GM18508 (cell line): ENCODE measurements at regions not wholly inside any gene's neighbourhood (a gene's known extent, or its start where the extent isn't known, plus 50 kb on each side); places are given as distances from the start of the nearest gene placed in this dataset.

Experiments
- ATAC-seq: cut with Tn5 transposase; IDR thresholded peaks from one replicate; pipeline ENCODE4 v1.9.1; 2021; ENCODE audit warnings: moderate number of reproducible peaks; ENCODE audit not compliant: insufficient read depth, unreplicated experiment

- ATAC-seq = no peak
Observed at GRCh38 chr3:88632226-88632625, 475.2 kb upstream of the EPHA3 start.

GRCh38 chr3:88640581-88640980 lies 466.8 kb upstream of the EPHA3 start:
- ATAC-seq = no peak

GRCh38 chr3:88641033-88641604 lies 466.3 kb upstream of the EPHA3 start:
- ATAC-seq = no peak

- no peak for ATAC-seq
Observed at GRCh38 chr3:88657459-88657858, 450.0 kb upstream of the EPHA3 start.

- no peak for ATAC-seq
Observed at GRCh38 chr3:88661433-88661824, 446.0 kb upstream of the EPHA3 start.

- ATAC-seq = no peak
Observed at GRCh38 chr3:88668180-88668579, 439.2 kb upstream of the EPHA3 start.

GRCh38 chr3:88671573-88671972 lies 435.8 kb upstream of the EPHA3 start:
- ATAC-seq = no peak

- no peak for ATAC-seq
Observed at GRCh38 chr3:88677298-88677697, 430.1 kb upstream of the EPHA3 start.

GRCh38 chr3:88678747-88679146 lies 428.7 kb upstream of the EPHA3 start:
- no peak for ATAC-seq

GRCh38 chr3:88690287-88690686 lies 417.1 kb upstream of the EPHA3 start:
- no peak for ATAC-seq

GRCh38 chr3:88691081-88691480 lies 416.3 kb upstream of the EPHA3 start:
- ATAC-seq = no peak

- no peak for ATAC-seq
Observed at GRCh38 chr3:88703501-88704059, 403.8 kb upstream of the EPHA3 start.

- ATAC-seq = no peak
Observed at GRCh38 chr3:88704338-88704737, 403.1 kb upstream of the EPHA3 start.

- ATAC-seq = no peak
Observed at GRCh38 chr3:88707837-88708236, 399.6 kb upstream of the EPHA3 start.

- no peak for ATAC-seq
Observed at GRCh38 chr3:88712552-88712951, 394.9 kb upstream of the EPHA3 start.

GRCh38 chr3:88713233-88713691 lies 394.2 kb upstream of the EPHA3 start:
- ATAC-seq = no peak

GRCh38 chr3:88725440-88726165 lies 381.8 kb upstream of the EPHA3 start:
- ATAC-seq = no peak

GRCh38 chr3:88732186-88732585 lies 375.2 kb upstream of the EPHA3 start:
- no peak for ATAC-seq

- ATAC-seq = no peak
Observed at GRCh38 chr3:88742106-88742505, 365.3 kb upstream of the EPHA3 start.

GRCh38 chr3:88742674-88743507 lies 364.5 kb upstream of the EPHA3 start:
- no peak for ATAC-seq

GRCh38 chr3:88744896-88745295 lies 362.5 kb upstream of the EPHA3 start:
- ATAC-seq = no peak
